Lower lobe of right lung (tissue), 2 donors: ENCODE measurements at regions not wholly inside any gene's neighbourhood (a gene's known extent, or its start where the extent isn't known, plus 50 kb on each side); places are given as distances from the start of the nearest gene placed in this dataset.

ENCODE experiments used
- ATAC-seq, 2 donors: fragments of 200-7000 bp; cut with Tn5 transposase; one replicate each; pipeline ENCODE4 v1.9.1; 2020 to 2022; ENCODE audit warnings: mild to moderate bottlenecking in 2 of 2, moderate library complexity in 2 of 2
- DNase-seq: peaks from one replicate; pipeline ENCODE4 v3.0.0-alpha.2; 2020
- H3K27ac ChIP-seq: fragments of 200-600 bp; one replicate; pipeline ENCODE4 v1.8.0; 2022
- H3K27me3 ChIP-seq: fragments of 200-600 bp; one replicate; pipeline ENCODE4 v1.8.0; 2022; ENCODE audit warnings: low read depth
- H3K36me3 ChIP-seq: fragments of 200-600 bp; one replicate; pipeline ENCODE4 v1.8.0; 2022; ENCODE audit warnings: mild to moderate bottlenecking
- H3K4me1 ChIP-seq: fragments of 200-600 bp; one replicate; pipeline ENCODE4 v1.8.0; 2022
- H3K4me3 ChIP-seq: fragments of 200-600 bp; one replicate; pipeline ENCODE4 v1.8.0; 2022; ENCODE audit warnings: mild to moderate bottlenecking
- H3K9me3 ChIP-seq: fragments of 200-600 bp; one replicate; pipeline ENCODE4 v1.8.0; 2022
- intact Hi-C: fragments of 100-400 bp; cut with DNase I; formaldehyde crosslinking; loops from one replicate; pipeline ENCODE4 v1.11.0; 2022
- TF ChIP-seq, protein P1 (sequence below): fragments of 200-600 bp; IDR thresholded peaks from one replicate; pipeline ENCODE4 v1.8.0; 2022; ENCODE audit warnings: antibody characterized with exemption, mild to moderate bottlenecking
- donor health status: DM: no; HTN: yes; CAD: no; lungs with severe emphysema.

DNA sequence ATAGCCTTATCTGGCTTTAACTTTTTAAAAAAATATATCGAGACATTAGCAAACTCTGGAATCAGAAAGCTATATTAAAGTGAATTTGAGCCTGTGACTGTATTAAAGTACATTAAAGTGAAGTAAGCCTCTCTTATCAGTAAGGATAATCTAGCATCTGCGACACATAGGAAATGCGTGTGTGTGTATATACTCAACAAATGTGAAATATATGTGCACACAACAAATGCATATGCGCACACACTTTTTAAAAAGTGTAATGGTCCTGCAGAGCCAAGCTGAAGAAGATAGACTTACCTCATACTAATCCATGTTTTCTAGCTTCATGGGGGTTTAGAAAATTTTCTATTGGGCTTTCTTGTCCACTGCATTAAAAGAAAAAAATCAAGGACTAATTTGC lies 437.1 kb downstream of the ZIC1 start:
- TF ChIP-seq, protein P1, sequence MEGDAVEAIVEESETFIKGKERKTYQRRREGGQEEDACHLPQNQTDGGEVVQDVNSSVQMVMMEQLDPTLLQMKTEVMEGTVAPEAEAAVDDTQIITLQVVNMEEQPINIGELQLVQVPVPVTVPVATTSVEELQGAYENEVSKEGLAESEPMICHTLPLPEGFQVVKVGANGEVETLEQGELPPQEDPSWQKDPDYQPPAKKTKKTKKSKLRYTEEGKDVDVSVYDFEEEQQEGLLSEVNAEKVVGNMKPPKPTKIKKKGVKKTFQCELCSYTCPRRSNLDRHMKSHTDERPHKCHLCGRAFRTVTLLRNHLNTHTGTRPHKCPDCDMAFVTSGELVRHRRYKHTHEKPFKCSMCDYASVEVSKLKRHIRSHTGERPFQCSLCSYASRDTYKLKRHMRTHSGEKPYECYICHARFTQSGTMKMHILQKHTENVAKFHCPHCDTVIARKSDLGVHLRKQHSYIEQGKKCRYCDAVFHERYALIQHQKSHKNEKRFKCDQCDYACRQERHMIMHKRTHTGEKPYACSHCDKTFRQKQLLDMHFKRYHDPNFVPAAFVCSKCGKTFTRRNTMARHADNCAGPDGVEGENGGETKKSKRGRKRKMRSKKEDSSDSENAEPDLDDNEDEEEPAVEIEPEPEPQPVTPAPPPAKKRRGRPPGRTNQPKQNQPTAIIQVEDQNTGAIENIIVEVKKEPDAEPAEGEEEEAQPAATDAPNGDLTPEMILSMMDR: no peak
- intact Hi-C loops: no loop called here

GRCh38 chr3:147846854-147847478 lies 437.8 kb downstream of the ZIC1 start:
- ATAC-seq (no peak), DNase-seq (no peak)
- H3K9me3 ChIP-seq: no peaks in the 10 kb centered on the region
- H3K27ac ChIP-seq: no peak overlapping the region
- no peaks in the 10 kb centered on the region for H3K36me3 ChIP-seq
- no peak overlapping the region for H3K4me3 ChIP-seq
- intact Hi-C loops: no loop called here
- TF ChIP-seq, protein P1: no peak
- no peaks in the 10 kb centered on the region for H3K4me1 ChIP-seq
- H3K27me3 ChIP-seq: no peaks in the 10 kb centered on the region

More for the DNA sequence above, 437.1 kb downstream of the ZIC1 start:
- H3K9me3 ChIP-seq: no peaks in the 10 kb centered on the region
- H3K4me1 ChIP-seq: no peaks in the 10 kb centered on the region
- no peaks in the 10 kb centered on the region for H3K36me3 ChIP-seq
- ATAC-seq: no peak
- no peaks in the 10 kb centered on the region for H3K27me3 ChIP-seq
- H3K27ac ChIP-seq: no peak overlapping the region
- no peak overlapping the region for H3K4me3 ChIP-seq
- DNase-seq: no peak

DNA sequence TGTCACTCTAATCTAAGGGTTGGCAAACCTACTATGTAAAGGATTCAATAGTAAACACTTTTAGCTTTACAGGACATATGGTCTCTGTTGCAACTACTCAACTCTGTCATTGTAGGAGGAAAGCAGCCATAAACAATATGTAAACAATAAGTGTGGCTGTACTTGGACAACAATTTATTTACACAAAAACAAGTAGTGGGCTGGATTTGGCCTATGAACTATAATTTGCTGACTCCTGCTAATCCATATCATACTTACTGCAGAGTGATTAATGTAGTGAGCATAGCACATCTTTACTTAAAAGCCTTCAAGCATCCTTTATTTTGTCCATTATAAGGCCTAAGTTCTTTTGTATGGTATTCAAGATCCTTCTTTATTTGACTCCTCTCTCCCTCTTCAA lies 441.9 kb downstream of the ZIC1 start:
- no peak for ATAC-seq
- TF ChIP-seq, protein P1: no peak
- Histone ChIP-seq H3K27ac (no peak overlapping the region), H3K27me3 (no peaks in the 10 kb centered on the region), H3K4me3 (no peak overlapping the region), H3K4me1 (no peaks in the 10 kb centered on the region), H3K9me3 (no peaks in the 10 kb centered on the region), H3K36me3 (no peaks in the 10 kb centered on the region)
- no peak for DNase-seq
- intact Hi-C loops: no loop called here

DNA sequence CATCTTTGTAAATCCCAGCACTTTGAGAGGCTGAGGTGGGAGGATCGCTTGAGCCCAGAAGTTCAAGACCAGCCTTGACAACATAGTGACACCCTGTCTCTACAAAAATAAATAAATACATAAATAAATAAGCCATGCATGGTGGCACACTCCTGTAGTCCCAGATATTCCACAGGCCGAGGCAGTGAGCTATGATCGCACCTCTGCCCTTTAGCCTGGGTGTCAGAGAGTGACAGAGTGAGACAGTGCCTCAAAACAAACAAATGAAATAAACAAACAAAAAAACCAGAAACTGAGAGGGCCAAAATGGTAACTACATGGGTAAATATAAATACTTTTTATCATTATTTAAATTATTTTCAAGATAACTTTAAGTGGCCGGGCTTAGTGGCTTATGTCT lies 445.4 kb downstream of the ZIC1 start:
- DNase-seq (no peak), ATAC-seq (no peak)
- Histone ChIP-seq H3K27ac (no peak overlapping the region), H3K4me1 (no peaks in the 10 kb centered on the region), H3K9me3 (no peaks in the 10 kb centered on the region), H3K4me3 (no peak overlapping the region), H3K27me3 (no peaks in the 10 kb centered on the region), H3K36me3 (no peaks in the 10 kb centered on the region)
- intact Hi-C loops: no loop called here
- TF ChIP-seq, protein P1: no peak

- Histone ChIP-seq H3K9me3 (no peaks in the 10 kb centered on the region), H3K27ac (no peak overlapping the region), H3K4me3 (no peak overlapping the region), H3K4me1 (no peaks in the 10 kb centered on the region), H3K36me3 (no peaks in the 10 kb centered on the region), H3K27me3 (no peaks in the 10 kb centered on the region)
- ATAC-seq (no peak), DNase-seq (no peak)
- intact Hi-C loops: no loop called here
- TF ChIP-seq, protein P1: no peak
Observed at GRCh38 chr3:147864754-147865354, 455.7 kb downstream of the ZIC1 start.
